GM18499 (cell line): ENCODE measurements at regions not wholly inside any gene's neighbourhood (a gene's known extent, or its start where the extent isn't known, plus 50 kb on each side); places are given as distances from the start of the nearest gene placed in this dataset.
"Not testable (repeated sequence)": the region's sequence is repeated elsewhere in the genome, so short reads cannot be mapped to it uniquely, and the experiment has no call there.

Experiments used
- ATAC-seq: cut with Tn5 transposase; IDR thresholded peaks from one replicate; pipeline ENCODE4 v1.9.1; 2021; ENCODE audit warnings: moderate number of reproducible peaks; ENCODE audit not compliant: insufficient read depth, unreplicated experiment

GRCh38 chr9:13948037-13948436 is 365.9 kb downstream of the NFIB start:
- ATAC-seq, result no peak

- ATAC-seq, result no peak
These were observed 370.8 kb downstream of the NFIB start for GRCh38 chr9:13943176-13943575.

DNA sequence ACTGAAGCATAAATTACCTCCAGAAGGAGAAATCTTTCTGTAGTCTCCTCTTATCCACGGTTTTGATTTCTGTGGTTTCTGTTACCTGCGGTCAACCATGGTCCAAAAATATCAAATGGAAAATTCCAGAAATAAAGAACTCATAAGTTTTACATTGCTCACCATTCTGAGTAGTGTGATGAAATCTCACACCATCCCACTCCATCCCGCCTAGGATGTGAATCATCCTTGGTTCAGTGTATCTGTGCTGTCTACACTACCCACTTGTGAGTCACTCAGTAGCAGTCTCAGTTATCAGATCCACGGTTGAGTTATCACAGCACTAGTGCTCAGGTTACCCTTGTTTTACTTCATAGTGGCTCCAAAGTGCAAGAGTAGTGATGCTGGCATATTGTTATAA is 371.2 kb downstream of the NFIB start:
- no peak for ATAC-seq

- no peak for ATAC-seq
These were observed 371.7 kb downstream of the NFIB start for GRCh38 chr9:13942201-13942600.

DNA sequence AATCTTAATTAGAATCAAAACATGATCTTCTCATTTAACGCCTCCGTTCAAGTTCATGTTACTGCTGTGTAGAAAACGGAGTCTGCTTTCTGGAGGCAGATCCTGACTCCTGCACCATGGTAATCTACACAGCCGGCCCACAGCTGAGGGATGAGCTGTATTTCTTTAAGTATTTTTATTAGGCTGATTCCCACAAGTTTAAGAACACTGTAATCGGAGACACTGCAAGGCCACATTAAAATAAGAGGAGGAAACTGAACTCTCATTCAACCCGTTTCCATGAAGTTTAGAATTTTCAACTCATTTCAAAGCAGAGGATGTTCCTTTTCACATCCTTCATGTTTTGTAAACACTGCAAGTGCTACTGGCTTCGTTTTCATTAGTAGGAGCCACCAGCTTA is 372.2 kb downstream of the NFIB start:
- no peak for ATAC-seq

- ATAC-seq, result no peak
These were observed 374.0 kb downstream of the NFIB start for GRCh38 chr9:13939701-13940490.

DNA sequence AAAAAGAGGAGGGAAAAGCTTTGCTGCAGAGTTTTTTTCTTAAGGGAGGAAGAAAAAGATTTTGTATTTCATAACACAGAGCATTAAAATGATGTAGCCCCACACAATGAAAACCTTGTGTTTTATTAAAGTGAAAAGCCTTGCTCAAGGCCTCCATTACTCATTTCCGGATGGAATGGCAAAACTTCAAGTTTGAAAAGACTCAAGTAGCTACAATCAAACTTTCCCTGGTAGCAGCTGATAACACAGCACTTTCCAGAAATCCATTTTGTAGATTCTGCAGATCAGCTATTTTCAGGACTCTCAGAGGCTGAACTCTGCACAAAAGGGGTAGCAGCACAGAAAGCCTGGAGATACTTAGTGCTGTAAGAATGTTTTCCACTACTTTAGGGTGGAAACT is 374.8 kb downstream of the NFIB start:
- no peak for ATAC-seq

DNA sequence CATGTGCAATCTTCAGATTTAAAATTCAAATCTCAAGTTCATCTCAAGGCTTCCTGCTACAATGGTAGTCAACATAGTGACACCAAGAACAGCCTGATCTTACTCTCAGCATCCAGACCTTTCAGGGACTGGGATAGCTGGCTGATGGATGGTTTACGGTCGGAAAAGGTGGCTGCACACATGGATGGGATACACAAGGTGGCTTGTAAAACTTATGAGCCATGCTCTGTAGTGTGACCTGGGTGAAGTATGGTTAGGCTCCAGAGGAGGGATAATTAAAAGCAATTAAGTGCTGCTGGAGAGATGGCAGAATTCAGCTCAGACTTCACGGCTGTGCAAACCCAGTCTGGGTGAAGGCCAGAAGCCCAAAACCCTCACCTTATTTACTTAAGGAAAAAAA is 379.5 kb downstream of the NFIB start:
- no peak for ATAC-seq

- ATAC-seq, result no peak
These were observed 380.7 kb downstream of the NFIB start for GRCh38 chr9:13933268-13933656.

- ATAC-seq, result no peak
These were observed 381.2 kb downstream of the NFIB start for GRCh38 chr9:13932528-13933267.

GRCh38 chr9:13929013-13929412 is 384.9 kb downstream of the NFIB start:
- ATAC-seq, result no peak

- no peak for ATAC-seq
These were observed 390.6 kb downstream of the NFIB start for GRCh38 chr9:13923381-13923780.

GRCh38 chr9:13920557-13920956 is 393.4 kb downstream of the NFIB start:
- no peak for ATAC-seq

DNA sequence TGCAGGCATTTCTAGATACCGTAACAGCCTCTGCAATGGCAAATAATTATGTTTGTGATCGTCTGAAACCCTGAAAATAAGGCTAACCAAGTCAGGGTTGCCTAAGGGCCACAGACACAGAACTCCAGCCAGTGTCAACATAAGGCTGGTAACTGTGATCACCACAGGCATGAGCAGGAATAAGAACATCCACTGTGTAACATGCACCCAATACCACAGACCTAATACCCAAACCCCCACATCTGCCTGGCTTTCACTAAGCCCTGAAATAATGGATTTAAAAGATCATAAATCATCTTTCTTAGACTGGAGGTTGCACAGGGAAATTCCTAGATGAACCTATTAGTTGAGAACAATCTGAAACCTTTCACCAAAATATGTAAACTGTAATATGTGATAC is 394.5 kb downstream of the NFIB start:
- no peak for ATAC-seq

- no peak for ATAC-seq
These were observed 396.4 kb downstream of the NFIB start for GRCh38 chr9:13917534-13917933.

DNA sequence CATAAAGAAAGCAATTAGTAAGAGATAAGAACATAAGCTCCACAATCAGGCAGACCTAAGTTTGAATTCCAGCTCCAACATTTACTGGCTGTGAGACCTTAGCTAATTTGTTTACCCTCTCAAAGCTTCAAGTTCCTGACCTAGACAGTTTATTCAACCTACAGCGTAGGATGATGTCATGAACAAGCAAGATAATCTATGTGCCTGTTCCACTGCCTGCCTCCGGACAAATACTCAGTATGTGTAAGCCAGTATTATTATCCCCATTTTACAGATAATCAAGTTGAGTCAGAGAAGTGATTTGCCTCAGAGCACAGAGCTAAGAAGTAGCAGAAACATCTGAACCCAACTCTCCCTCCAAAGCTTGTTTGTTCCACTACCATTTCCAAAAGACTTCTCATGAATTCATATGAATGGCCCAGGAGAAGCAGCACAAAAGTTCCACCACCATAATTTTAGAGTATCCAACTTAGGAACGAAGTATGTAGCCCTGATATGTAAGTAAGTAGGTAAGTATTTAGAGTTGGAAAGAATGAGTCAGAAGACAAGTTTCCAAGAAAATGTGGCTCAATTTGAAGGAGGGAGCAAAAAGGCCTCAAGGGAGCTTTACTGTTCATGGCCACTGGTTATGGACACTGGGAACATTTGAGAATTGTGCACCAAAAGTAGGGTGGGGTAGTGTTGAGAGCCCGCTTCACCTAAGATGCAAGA is 398.2 kb downstream of the NFIB start:
- ATAC-seq, result no peak

- ATAC-seq, result no peak
These were observed 398.8 kb downstream of the NFIB start for GRCh38 chr9:13915131-13915530.

- no peak for ATAC-seq
These were observed 402.5 kb downstream of the NFIB start for GRCh38 chr9:13911473-13911872.

DNA sequence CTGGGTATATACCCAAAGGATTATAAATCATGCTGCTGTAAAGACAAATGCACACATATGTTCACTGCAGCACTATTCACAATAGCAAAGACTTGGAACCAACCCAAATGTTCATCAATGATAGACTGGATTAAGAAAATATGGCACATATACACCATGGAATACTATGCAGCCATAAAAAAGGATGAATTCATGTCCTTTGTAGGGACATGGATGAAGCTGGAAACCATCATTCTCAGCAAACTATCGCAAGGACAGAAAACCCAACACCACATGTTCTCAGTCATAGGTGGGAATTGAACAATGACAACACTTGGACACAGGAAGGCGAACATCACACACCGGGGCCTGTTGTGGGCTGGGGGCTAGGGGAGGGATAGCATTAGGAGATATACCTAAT is 406.1 kb downstream of the NFIB start:
- ATAC-seq, result not testable (repeated sequence)

- ATAC-seq, result no peak
These were observed 409.2 kb downstream of the NFIB start for GRCh38 chr9:13904746-13905145.

- no peak for ATAC-seq
These were observed 409.6 kb downstream of the NFIB start for GRCh38 chr9:13904311-13904710.
